GM12878 (cell line): ENCODE measurements at regions not wholly inside any gene's neighbourhood (a gene's known extent, or its start where the extent isn't known, plus 50 kb on each side); places are given as distances from the start of the nearest gene placed in this dataset.

Experiments used
- ATAC-seq: fragments of 200-7000 bp; cut with Tn5 transposase; 3 replicates; pipeline ENCODE4 v1.9.1; 2020; ENCODE audit warnings: mild to moderate bottlenecking, moderate library complexity
- BruUV-seq: library from RNA; stranded (reverse); fragments of 400-500 nt; replicated peaks from 2 replicates; lab custom pipeline; 2021; lab: Mats Ljungman, UMichigan
- CTCF ChIA-PET: fragments of 300-600 bp; sonication (Branson Sonifier 250); formaldehyde crosslinking; extraction: SDS; loops from one replicate; lab custom pipeline; 2021; ENCODE audit warnings: inconsistent platforms; lab: Yijun Ruan, JAX
- POLR2A ChIA-PET: fragments of 350-600 bp; formaldehyde crosslinking; extraction: SDS; loops from one replicate; lab custom pipeline; 2021; ENCODE audit warnings: inconsistent platforms; lab: Charles Lee
- RAD21 ChIA-PET: fragments of 300-600 bp; sonication (Branson Sonifier 250); formaldehyde crosslinking; loops from one replicate; lab custom pipeline; 2023; ENCODE audit warnings: antibody characterized with exemption; ENCODE audit not compliant: unreplicated experiment; lab: Charles Lee
- SMC1A ChIA-PET: fragments of 300-600 bp; sonication (Branson Sonifier 250); formaldehyde crosslinking; loops from one replicate; lab custom pipeline; 2023; ENCODE audit not compliant: unreplicated experiment, uncharacterized antibody; lab: Charles Lee
- DNase-seq: peaks from one replicate; pipeline ENCODE4 v3.0.0-alpha.2; 2011; ENCODE audit warnings: low read depth, low spot score
- FAIRE-seq: peaks from 3 replicates; lab custom pipeline; 2011; peaks lifted over from hg19 to GRCh38; lab: Jason Lieb, UNC
- H2AFZ ChIP-seq: 2 replicates; pipeline ENCODE4 v1.6.0; 2011; ENCODE audit warnings: low read depth, low read length, control low read depth; ENCODE audit not compliant: control insufficient read depth
- H3K27ac ChIP-seq: 2 replicates; pipeline ENCODE4 v1.5.1; 2011; ENCODE audit warnings: control low read depth; ENCODE audit not compliant: control insufficient read depth, insufficient read depth
- H3K27me3 ChIP-seq, 2 experiments: replicated peaks in 1 of 2; 2 replicates each; pipeline versions ENCODE4 v1.6.0 to v1.6.1; 2011; ENCODE audit warnings: low read length in 1 of 2; ENCODE audit not compliant: control insufficient read depth in 2 of 2, insufficient read depth in 2 of 2
- H3K36me3 ChIP-seq, 2 experiments: 2 replicates each; pipeline ENCODE4 v1.5.1; 2011; ENCODE audit warnings: low read length in 1 of 2; ENCODE audit not compliant: control insufficient read depth in 2 of 2, insufficient read depth in 2 of 2
- H3K4me1 ChIP-seq: 2 replicates; pipeline ENCODE4 v1.6.1; 2011; ENCODE audit warnings: mild to moderate bottlenecking, low read length, moderate library complexity, mixed read lengths; ENCODE audit not compliant: control insufficient read depth, insufficient read depth
- H3K4me2 ChIP-seq: 2 replicates; pipeline ENCODE4 v1.6.0; 2011; ENCODE audit warnings: control low read depth; ENCODE audit not compliant: control insufficient read depth, insufficient read depth
- H3K4me3 ChIP-seq: fragments of 200-600 bp; sonication (generic); 2 replicates; pipeline ENCODE4 v1.5.1; 2016
- H3K79me2 ChIP-seq: 2 replicates; pipeline ENCODE4 v1.6.0; 2011; ENCODE audit warnings: low read length; ENCODE audit not compliant: control insufficient read depth, insufficient read depth
- H3K9ac ChIP-seq: 2 replicates; pipeline ENCODE4 v1.8.0; 2011; ENCODE audit warnings: low read length, control low read depth, mixed read lengths; ENCODE audit not compliant: control insufficient read depth, insufficient read depth
- H3K9me3 ChIP-seq: replicated peaks from 3 replicates; pipeline ENCODE4 v1.5.1; 2011; ENCODE audit warnings: mild to moderate bottlenecking, low read length; ENCODE audit not compliant: control insufficient read depth, insufficient read depth
- H4K20me1 ChIP-seq: 2 replicates; pipeline ENCODE4 v1.6.0; 2011; ENCODE audit not compliant: control insufficient read depth, insufficient read depth
- CEBPZ ChIP-seq: fragments of 150-350 bp; IDR thresholded peaks from 2 replicates; pipeline ENCODE4 v1.6.1; 2016; ENCODE audit warnings: low read depth, low read length
- PML ChIP-seq: IDR thresholded peaks from 2 replicates; pipeline ENCODE4 v1.6.1; 2012; ENCODE audit warnings: low read length, inconsistent platforms
- ZBTB4 ChIP-seq: fragments of 450-650 bp; formaldehyde crosslinking; IDR thresholded peaks from 2 replicates; pipeline ENCODE4 v1.4.0; 2022; ENCODE audit warnings: mild to moderate bottlenecking, moderate library complexity
- in situ Hi-C: fragments of 300-500 bp; cut with MboI; formaldehyde crosslinking; loops from 9 replicates; pipeline ENCODE4 v1.14.3; 2018; ENCODE audit warnings: mixed read lengths
- intact Hi-C: fragments of 100-400 bp; cut with micrococcal nuclease; formaldehyde crosslinking; loops from one replicate; pipeline ENCODE4 v1.14.2; 2022; ENCODE audit not compliant: unreplicated experiment

- Histone ChIP-seq H2AFZ (no peak overlapping the region), H4K20me1 (no peaks in the 10 kb centered on the region), H3K9me3 (no peaks in the 10 kb centered on the region), H3K36me3 (no peaks in the 10 kb centered on the region), H3K4me3 (no peak overlapping the region), H3K4me1 (no peaks in the 10 kb centered on the region), H3K27ac (no peak overlapping the region), H3K27me3 (no peaks in the 10 kb centered on the region; a peak in 1 of 4 replicates), H3K79me2 (no peaks in the 10 kb centered on the region), H3K9ac (no peak overlapping the region), H3K4me2 (no peak overlapping the region)
- intact Hi-C loops: no loop called here
- in situ Hi-C loops: no loop called here
- ATAC-seq: no peak
- ChIA-PET SMC1A (no interaction called here), CTCF (no interaction called here), RAD21 (no interaction called here), POLR2A (no interaction called here)
- TF ChIP-seq ZBTB4 (no peak), CEBPZ (no peak), PML (no peak)
- FAIRE-seq: no peak
- DNase-seq: no peak
- no TSS peak for BruUV-seq
Observed at GRCh38 chr1:115412286-115412685, 74.2 kb upstream of the NGF start.
